Smooth muscle cell (in vitro differentiated cells): ENCODE measurements at regions not wholly inside any gene's neighbourhood (a gene's known extent, or its start where the extent isn't known, plus 50 kb on each side); places are given as distances from the start of the nearest gene placed in this dataset.

ENCODE experiments used
- DNase-seq: peaks from one replicate; lab custom pipeline; 2025; ENCODE audit not compliant: unreplicated experiment; lab: John Stamatoyannopoulos, UW
- H2AFZ ChIP-seq: fragments of 200-600 bp; sonication (generic); 2 replicates; pipeline ENCODE4 v1.6.0; 2016; ENCODE audit warnings: antibody characterized with exemption, low read depth, mild to moderate bottlenecking
- H3F3A ChIP-seq: fragments of 200-600 bp; sonication (generic); 2 replicates; pipeline ENCODE4 v1.6.0; 2017; ENCODE audit warnings: antibody characterized with exemption, low read depth
- H3K27ac ChIP-seq: fragments of 200-600 bp; sonication (generic); 2 replicates; pipeline ENCODE4 v1.5.1; 2016; ENCODE audit warnings: low read depth, mild to moderate bottlenecking
- H3K27me3 ChIP-seq: fragments of 200-600 bp; sonication (generic); 2 replicates; pipeline ENCODE4 v1.6.1; 2016; ENCODE audit warnings: low read depth, mild to moderate bottlenecking
- H3K36me3 ChIP-seq: fragments of 200-600 bp; sonication (generic); 2 replicates; pipeline ENCODE4 v1.5.1; 2016; ENCODE audit warnings: low read depth
- H3K4me1 ChIP-seq: fragments of 200-600 bp; sonication (generic); 2 replicates; pipeline ENCODE4 v1.5.1; 2016; ENCODE audit warnings: low read depth
- H3K4me2 ChIP-seq: fragments of 200-600 bp; sonication (generic); 2 replicates; pipeline ENCODE4 v1.6.0; 2016; ENCODE audit warnings: mild to moderate bottlenecking
- H3K4me3 ChIP-seq: fragments of 200-600 bp; sonication (generic); 2 replicates; pipeline ENCODE4 v1.5.1; 2016; ENCODE audit warnings: mild to moderate bottlenecking
- H3K79me2 ChIP-seq: fragments of 200-600 bp; sonication (generic); 2 replicates; pipeline ENCODE4 v1.6.0; 2016; ENCODE audit warnings: low read depth, mild to moderate bottlenecking
- H3K9ac ChIP-seq: fragments of 200-600 bp; sonication (generic); 2 replicates; pipeline ENCODE4 v1.6.0; 2016; ENCODE audit warnings: low read depth
- H3K9me3 ChIP-seq: fragments of 200-600 bp; sonication (generic); replicated peaks from 2 replicates; pipeline ENCODE4 v1.5.1; 2016; ENCODE audit warnings: low read depth
- H4K20me1 ChIP-seq: fragments of 200-600 bp; sonication (generic); 2 replicates; pipeline ENCODE4 v1.6.0; 2016; ENCODE audit warnings: low read depth
- WGBS: methylation state at CpG from one replicate; pipeline ENCODE4 v1.1.7; 2016; ENCODE audit warnings: low lambda C conversion rate; 5-methylcytosine and 5-hydroxymethylcytosine counted together
- TF ChIP-seq, protein P1 (sequence below): fragments of 200-600 bp; sonication (generic); IDR thresholded peaks from 2 replicates; pipeline ENCODE4 v1.5.1; 2017; ENCODE audit warnings: borderline replicate concordance, mild to moderate bottlenecking, antibody characterized with exemption; ENCODE audit not compliant: insufficient read depth, poor library complexity, severe bottlenecking

- no peaks in the 10 kb centered on the region for H4K20me1 ChIP-seq
- TF ChIP-seq, protein P1, sequence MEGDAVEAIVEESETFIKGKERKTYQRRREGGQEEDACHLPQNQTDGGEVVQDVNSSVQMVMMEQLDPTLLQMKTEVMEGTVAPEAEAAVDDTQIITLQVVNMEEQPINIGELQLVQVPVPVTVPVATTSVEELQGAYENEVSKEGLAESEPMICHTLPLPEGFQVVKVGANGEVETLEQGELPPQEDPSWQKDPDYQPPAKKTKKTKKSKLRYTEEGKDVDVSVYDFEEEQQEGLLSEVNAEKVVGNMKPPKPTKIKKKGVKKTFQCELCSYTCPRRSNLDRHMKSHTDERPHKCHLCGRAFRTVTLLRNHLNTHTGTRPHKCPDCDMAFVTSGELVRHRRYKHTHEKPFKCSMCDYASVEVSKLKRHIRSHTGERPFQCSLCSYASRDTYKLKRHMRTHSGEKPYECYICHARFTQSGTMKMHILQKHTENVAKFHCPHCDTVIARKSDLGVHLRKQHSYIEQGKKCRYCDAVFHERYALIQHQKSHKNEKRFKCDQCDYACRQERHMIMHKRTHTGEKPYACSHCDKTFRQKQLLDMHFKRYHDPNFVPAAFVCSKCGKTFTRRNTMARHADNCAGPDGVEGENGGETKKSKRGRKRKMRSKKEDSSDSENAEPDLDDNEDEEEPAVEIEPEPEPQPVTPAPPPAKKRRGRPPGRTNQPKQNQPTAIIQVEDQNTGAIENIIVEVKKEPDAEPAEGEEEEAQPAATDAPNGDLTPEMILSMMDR, result no peak
- H3K27ac ChIP-seq, result no peak overlapping the region
- H3F3A ChIP-seq, result no peaks in the 10 kb centered on the region
- H3K79me2 ChIP-seq, result no peaks in the 10 kb centered on the region
- no peaks in the 10 kb centered on the region for H3K4me1 ChIP-seq
- no peak overlapping the region for H3K4me3 ChIP-seq
- 93% methylated on average over 2 of the region's 2 CpGs for WGBS
- DNase-seq, result no peak
- no peaks in the 10 kb centered on the region for H3K36me3 ChIP-seq
- no peak overlapping the region for H3K4me2 ChIP-seq
- no peak overlapping the region for H3K9ac ChIP-seq
- H3K27me3 ChIP-seq, result no peaks in the 10 kb centered on the region
- no peaks in the 10 kb centered on the region for H3K9me3 ChIP-seq
- no peak overlapping the region for H2AFZ ChIP-seq
Observed at GRCh38 chr3:89877230-89877629, 769.8 kb downstream of the EPHA3 start.

DNA sequence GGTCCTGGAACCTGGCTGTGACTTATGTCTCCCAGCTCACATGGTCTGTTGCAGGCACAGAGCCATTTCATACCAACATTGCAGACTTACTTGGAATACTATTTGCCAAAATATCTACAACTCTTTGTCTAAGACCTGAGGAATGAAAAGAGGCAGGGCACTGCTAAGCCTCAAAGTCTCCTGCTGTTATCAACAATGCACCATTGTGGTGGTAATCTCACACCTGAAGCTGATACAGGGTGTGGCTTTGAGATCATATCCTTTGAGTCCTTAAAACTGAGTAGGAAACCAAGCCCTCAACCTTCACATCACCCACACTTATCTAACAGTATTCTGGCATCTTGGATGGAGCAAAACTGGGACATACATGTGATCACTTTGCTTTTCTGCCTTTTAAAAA is 782.0 kb downstream of the EPHA3 start:
- TF ChIP-seq, protein P1, result no peak
- Histone ChIP-seq H3K27me3 (no peaks in the 10 kb centered on the region), H3K4me1 (no peaks in the 10 kb centered on the region), H3K27ac (no peak overlapping the region), H3K4me3 (no peak overlapping the region), H3K9me3 (no peaks in the 10 kb centered on the region), H4K20me1 (no peaks in the 10 kb centered on the region), H3K79me2 (no peaks in the 10 kb centered on the region), H3K36me3 (no peaks in the 10 kb centered on the region), H3F3A (no peaks in the 10 kb centered on the region), H2AFZ (no peak overlapping the region), H3K9ac (no peak overlapping the region), H3K4me2 (no peak overlapping the region)
- DNase-seq, result no peak

DNA sequence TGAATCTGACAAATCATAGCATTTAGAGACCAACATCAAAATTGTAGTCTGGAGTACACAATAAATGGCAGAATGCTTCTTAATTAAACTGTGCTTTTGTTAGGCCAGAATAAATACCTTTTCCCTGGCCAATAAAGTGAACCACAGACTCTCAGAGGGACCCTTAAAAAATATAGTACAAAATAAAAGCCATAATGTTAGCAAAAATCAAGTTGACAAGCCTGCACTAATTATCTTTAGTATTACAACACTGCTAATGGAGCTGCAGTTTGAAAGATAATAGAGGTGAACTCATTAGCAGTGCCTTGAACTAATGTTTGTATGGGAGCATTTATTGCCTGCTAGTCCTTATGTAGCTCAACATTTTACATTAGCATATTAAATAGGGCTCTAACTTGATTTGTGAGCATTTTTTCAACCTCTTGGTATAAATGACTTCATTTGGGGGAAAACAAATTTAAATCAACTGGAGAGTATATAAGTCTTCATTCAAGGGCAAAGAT is 801.3 kb downstream of the EPHA3 start:
- no peaks in the 10 kb centered on the region for H3K9me3 ChIP-seq
- TF ChIP-seq, protein P1, result no peak
- no peaks in the 10 kb centered on the region for H3K4me1 ChIP-seq
- H3K27me3 ChIP-seq, result no peaks in the 10 kb centered on the region
- H3K4me3 ChIP-seq, result no peak overlapping the region
- no peaks in the 10 kb centered on the region for H3K36me3 ChIP-seq
- H3K27ac ChIP-seq, result no peak overlapping the region
- DNase-seq, result no peak
- no peak overlapping the region for H3K9ac ChIP-seq
- H3K79me2 ChIP-seq, result no peaks in the 10 kb centered on the region
- H4K20me1 ChIP-seq, result no peaks in the 10 kb centered on the region
- H3F3A ChIP-seq, result no peaks in the 10 kb centered on the region
- H2AFZ ChIP-seq, result no peak overlapping the region
- H3K4me2 ChIP-seq, result no peak overlapping the region

DNA sequence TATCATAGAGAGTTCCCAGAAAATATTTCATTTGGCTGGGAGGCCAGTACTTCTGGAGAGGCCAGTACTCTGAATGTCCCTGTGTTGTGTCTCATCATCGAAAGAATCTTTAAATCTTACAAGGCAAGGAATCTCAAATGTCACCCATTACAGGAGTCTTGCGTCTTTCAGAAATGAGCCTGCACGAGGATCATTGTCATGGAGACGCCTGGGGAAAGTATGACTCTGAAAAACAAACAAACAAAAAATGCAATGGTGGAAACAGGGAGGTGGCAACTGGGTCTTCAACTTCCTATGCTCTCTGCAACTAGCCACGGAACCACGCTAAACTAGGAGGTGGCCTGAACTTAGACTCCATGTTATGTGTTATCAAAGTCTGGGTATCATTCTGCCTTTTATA is 804.6 kb downstream of the EPHA3 start:
- Histone ChIP-seq H2AFZ (no peak overlapping the region), H3K9me3 (no peaks in the 10 kb centered on the region), H3K27ac (no peak overlapping the region), H3K9ac (no peak overlapping the region), H3K4me1 (no peaks in the 10 kb centered on the region), H4K20me1 (no peaks in the 10 kb centered on the region), H3F3A (no peaks in the 10 kb centered on the region), H3K36me3 (no peaks in the 10 kb centered on the region), H3K4me2 (no peak overlapping the region), H3K79me2 (no peaks in the 10 kb centered on the region), H3K4me3 (no peak overlapping the region), H3K27me3 (no peaks in the 10 kb centered on the region)
- TF ChIP-seq, protein P1, result no peak
- no peak for DNase-seq
- 78% methylated on average over 6 of the region's 6 CpGs for WGBS
